HCT116 (cell line): ENCODE measurements at regions not wholly inside any gene's neighbourhood (a gene's known extent, or its start where the extent isn't known, plus 50 kb on each side); places are given as distances from the start of the nearest gene placed in this dataset.

Experiments used
- ATAC-seq: fragments of 200-7000 bp; cut with Tn5 transposase; 2 replicates; pipeline ENCODE4 v1.9.1; 2020; ENCODE audit warnings: mild to moderate bottlenecking, moderate library complexity
- BruUV-seq: library from RNA; stranded (reverse); fragments of 400-500 nt; replicated peaks from 2 replicates; lab custom pipeline; 2021; lab: Mats Ljungman, UMichigan
- CTCF ChIA-PET: fragments of 300-600 bp; sonication (Branson Sonifier 250); formaldehyde crosslinking; loops from one replicate; lab custom pipeline; 2021; ENCODE audit warnings: antibody characterized with exemption; lab: Charles Lee
- POLR2A ChIA-PET: fragments of 300-600, 350-600 bp; sonication (Branson Sonifier 250); formaldehyde crosslinking; loops from one replicate; lab custom pipeline; 2021; ENCODE audit warnings: antibody characterized with exemption; lab: Charles Lee
- RAD21 ChIA-PET, 2 experiments: fragments of 300-600 bp; sonication (Branson Sonifier 250); formaldehyde crosslinking; loops; one replicate each; lab custom pipeline; 2023; ENCODE audit warnings: low total read pairs in 2 of 2; ENCODE audit not compliant: uncharacterized antibody in 2 of 2, unreplicated experiment in 2 of 2, low non-redundant PET in 1 of 2; lab: Charles Lee
- DNase-seq: peaks from one replicate; pipeline ENCODE4 v3.0.0-alpha.2; 2010; ENCODE audit warnings: low read depth, low spot score
- H2AFZ ChIP-seq: fragments of 200-600 bp; shearing (Covaris generic), sonication (generic); 2 replicates; pipeline ENCODE4 v1.6.1; 2017; ENCODE audit warnings: low read depth, mixed run types, mixed read lengths, antibody characterized with exemption, low read length; ENCODE audit not compliant: poor library complexity, severe bottlenecking
- H3K27ac ChIP-seq: 2 replicates; pipeline ENCODE4 v1.5.1; 2012; ENCODE audit warnings: low read depth, low read length
- H3K27me3 ChIP-seq: fragments of 200-600 bp; sonication (generic); 2 replicates; pipeline ENCODE4 v1.6.1; 2016; ENCODE audit warnings: mixed run types, low read length, mixed read lengths; ENCODE audit not compliant: insufficient read depth
- H3K36me3 ChIP-seq, 2 experiments: fragments of 200-500 bp in 1 of 2; fragments of 200-600 bp in 1 of 2; sonication (Bioruptor generic) in 1 of 2; sonication (generic) in 1 of 2; 2 replicates each; pipeline versions ENCODE4 v1.5.1 to v1.6.1; 2014 to 2016; ENCODE audit warnings: low read length in 2 of 2, inconsistent platforms in 1 of 2, mixed read lengths in 1 of 2, mixed run types in 1 of 2; ENCODE audit not compliant: insufficient read depth in 2 of 2, control insufficient read depth in 1 of 2
- H3K4me1 ChIP-seq, 2 experiments: fragments of 200-600 bp in 1 of 2; sonication (generic) in 1 of 2; 2 replicates each; pipeline versions ENCODE4 v1.5.1 to v1.6.1; 2012 to 2017; ENCODE audit warnings: low read length in 2 of 2, inconsistent platforms in 1 of 2, mild to moderate bottlenecking in 1 of 2, mixed read lengths in 1 of 2, mixed run types in 1 of 2, moderate library complexity in 1 of 2; ENCODE audit not compliant: insufficient read depth in 2 of 2, control insufficient read depth in 1 of 2
- H3K4me2 ChIP-seq: fragments of 200-600 bp; sonication (generic); 2 replicates; pipeline ENCODE4 v1.6.1; 2017; ENCODE audit warnings: mixed run types, low read length, mixed read lengths
- H3K4me3 ChIP-seq, 2 experiments: fragments of 200-600 bp in 1 of 2; sonication (generic) in 1 of 2; replicated peaks in 1 of 2; 2 replicates each; pipeline ENCODE4 v1.5.1; 2011 to 2016; ENCODE audit warnings: low read length in 2 of 2, control low read depth in 1 of 2, low read depth in 1 of 2, mild to moderate bottlenecking in 1 of 2, mixed read lengths in 1 of 2, mixed run types in 1 of 2
- H3K79me2 ChIP-seq: fragments of 200-600 bp; sonication (generic); 2 replicates; pipeline ENCODE4 v1.6.1; 2017; ENCODE audit warnings: mild to moderate bottlenecking, mixed run types, low read length, moderate library complexity, mixed read lengths; ENCODE audit not compliant: insufficient read depth
- H3K9ac ChIP-seq: fragments of 200-600 bp; sonication (generic); 2 replicates; pipeline ENCODE4 v1.6.1; 2016; ENCODE audit warnings: low read length, mixed read lengths
- H3K9me2 ChIP-seq: fragments of 200-600 bp; sonication (generic), shearing (Covaris generic); 2 replicates; pipeline ENCODE4 v1.6.1; 2017; ENCODE audit warnings: mixed run types, mild to moderate bottlenecking, moderate library complexity; ENCODE audit not compliant: insufficient read depth
- H3K9me3 ChIP-seq, 2 experiments: fragments of 200-500 bp in 1 of 2; fragments of 200-600 bp in 1 of 2; sonication (Bioruptor generic) in 1 of 2; sonication (generic) in 1 of 2; 2 replicates each; pipeline ENCODE4 v1.6.1; 2014 to 2017; ENCODE audit warnings: low read length in 2 of 2, mixed read lengths in 2 of 2, inconsistent platforms in 1 of 2, low read depth in 1 of 2, mild to moderate bottlenecking in 1 of 2, mixed run types in 1 of 2, moderate library complexity in 1 of 2; ENCODE audit not compliant: control insufficient read depth in 1 of 2, insufficient read depth in 1 of 2
- H4K20me1 ChIP-seq: fragments of 200-600 bp; sonication (generic), shearing (Covaris generic); 2 replicates; pipeline ENCODE4 v1.6.1; 2017; ENCODE audit warnings: mixed run types, mild to moderate bottlenecking, moderate library complexity; ENCODE audit not compliant: insufficient read depth
- CBX3 ChIP-seq: IDR thresholded peaks from 2 replicates; pipeline ENCODE4 v1.6.1; 2012; ENCODE audit warnings: low read depth
- CEBPB ChIP-seq: IDR thresholded peaks from 2 replicates; pipeline ENCODE4 v1.6.1; 2012; ENCODE audit warnings: low read depth
- EGR1 ChIP-seq: IDR thresholded peaks from 2 replicates; pipeline ENCODE4 v1.6.1; 2012; ENCODE audit warnings: low read depth
- ELF1 ChIP-seq: IDR thresholded peaks from 2 replicates; pipeline ENCODE4 v1.6.1; 2012; ENCODE audit warnings: low read depth, borderline replicate concordance
- EZH2 ChIP-seq: fragments of 200-600 bp; sonication (generic); IDR thresholded peaks from 2 replicates; pipeline ENCODE4 v1.6.1; 2017; ENCODE audit warnings: antibody characterized with exemption, mixed run types
- EZH2phosphoT487 ChIP-seq: fragments of 200-600 bp; IDR thresholded peaks from 2 replicates; pipeline ENCODE4 v1.6.1; 2018; ENCODE audit warnings: antibody characterized with exemption, borderline replicate concordance
- FOSL1 ChIP-seq: IDR thresholded peaks from 2 replicates; pipeline ENCODE4 v1.6.1; 2012; ENCODE audit warnings: low read depth
- JUND ChIP-seq: IDR thresholded peaks from 2 replicates; pipeline ENCODE4 v1.6.1; 2012
- POLR2A ChIP-seq: IDR thresholded peaks from 2 replicates; pipeline ENCODE4 v1.7.0; 2011; ENCODE audit warnings: borderline replicate concordance; ENCODE audit not compliant: insufficient read depth, insufficient read length; ENCODE audit errors: extremely low read depth
- POLR2AphosphoS5 ChIP-seq: IDR thresholded peaks from 2 replicates; pipeline ENCODE4 v1.6.1; 2011; ENCODE audit warnings: mild to moderate bottlenecking, low read depth, low read length, moderate library complexity
- RAD21 ChIP-seq: IDR thresholded peaks from 2 replicates; pipeline ENCODE4 v1.6.1; 2012; ENCODE audit warnings: low read depth, mild to moderate bottlenecking
- SIN3A ChIP-seq: IDR thresholded peaks from 2 replicates; pipeline ENCODE4 v1.6.1; 2012; ENCODE audit warnings: low read depth
- SP1 ChIP-seq: IDR thresholded peaks from 2 replicates; pipeline ENCODE4 v1.6.1; 2012; ENCODE audit warnings: low read depth
- SRF ChIP-seq: IDR thresholded peaks from 2 replicates; pipeline ENCODE4 v1.6.1; 2012; ENCODE audit warnings: low read depth
- YY1 ChIP-seq: IDR thresholded peaks from 2 replicates; pipeline ENCODE4 v1.6.1; 2011; ENCODE audit warnings: low read length, low read depth, moderate library complexity, mild to moderate bottlenecking; ENCODE audit not compliant: insufficient replicate concordance; ENCODE audit errors: extremely low read depth
- ZNF274 ChIP-seq: fragments of 200-500 bp; sonication (Bioruptor generic); IDR thresholded peaks from 2 replicates; pipeline ENCODE4 v1.6.1; 2014; ENCODE audit warnings: mild to moderate bottlenecking, low read depth, low read length, inconsistent platforms
- intact Hi-C: fragments of 100-400 bp; cut with micrococcal nuclease; formaldehyde crosslinking; loops from 2 replicates; pipeline ENCODE4 v1.10.0; 2022
- TF ChIP-seq, protein P1 (sequence below): IDR thresholded peaks from 2 replicates; pipeline ENCODE4 v1.6.1; 2012
- TF ChIP-seq, protein P2 (sequence below), 3 experiments: fragments of 200-600 bp in 1 of 3; sonication (generic) in 1 of 3; IDR thresholded peaks in 2 of 3; conservative IDR thresholded peaks in 1 of 3; 2 replicates each; pipeline ENCODE4 v1.5.1; 2012 to 2017; ENCODE audit warnings: low read depth in 2 of 3, low read length in 2 of 3, antibody characterized with exemption in 1 of 3, borderline replicate concordance in 1 of 3, control low read depth in 1 of 3, mild to moderate bottlenecking in 1 of 3, mixed read lengths in 1 of 3, mixed run types in 1 of 3, moderate library complexity in 1 of 3; ENCODE audit not compliant: insufficient read depth in 1 of 3
- TF ChIP-seq, protein P3 (sequence below): IDR thresholded peaks from 2 replicates; pipeline ENCODE4 v1.6.1; 2012

DNA sequence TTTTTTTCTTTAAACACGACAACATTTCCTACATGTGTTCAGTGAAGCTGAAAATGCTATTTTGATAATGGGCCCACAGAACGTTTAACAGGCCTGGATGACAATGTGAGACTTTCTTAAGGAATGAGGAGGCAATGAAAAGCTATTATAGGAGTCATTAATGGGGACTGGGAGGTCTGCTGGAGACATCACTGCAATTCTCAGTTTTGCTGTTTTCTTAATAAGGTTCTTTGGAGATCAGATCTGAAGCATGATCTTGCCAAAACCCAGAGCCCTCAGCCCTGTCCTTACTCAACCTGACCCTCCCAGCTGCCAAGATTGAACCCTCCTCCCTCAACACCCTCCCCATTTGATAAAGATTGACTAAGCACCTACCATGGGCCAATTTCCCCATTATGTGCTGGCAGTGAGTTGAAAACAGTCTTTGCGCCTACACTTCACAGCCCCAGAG is 353.1 kb downstream of the MAFB start:
- H4K20me1 ChIP-seq, result no peaks in the 10 kb centered on the region
- H3K27me3 ChIP-seq, result 0 out of 2 replicates have a peak, but pooled peaks cover 3% of the 10 kb centered on the region
- H3K4me2 ChIP-seq, result no peak overlapping the region
- no TSS peak for BruUV-seq
- H3K9me3 ChIP-seq, result no peaks in the 10 kb centered on the region
- ATAC-seq (no peak), DNase-seq (no peak)
- ChIA-PET CTCF (no interaction called here), RAD21 (no interaction called here), POLR2A (no interaction called here)
- H3K9me2 ChIP-seq, result no peaks in the 10 kb centered on the region
- no peak overlapping the region for H3K4me3 ChIP-seq
- H3K27ac ChIP-seq, result no peak overlapping the region
- intact Hi-C loops, result no loop called here
- no peaks in the 10 kb centered on the region for H3K4me1 ChIP-seq
- H3K79me2 ChIP-seq, result no peaks in the 10 kb centered on the region
- no peaks in the 10 kb centered on the region for H3K36me3 ChIP-seq
- H3K9ac ChIP-seq, result no peak overlapping the region
- no peak overlapping the region for H2AFZ ChIP-seq
- no peak for TF ChIP-seq POLR2A
- no peak for TF ChIP-seq JUND
- TF ChIP-seq SIN3A, result no peak
- TF ChIP-seq EGR1, result no peak
- TF ChIP-seq, protein P1, sequence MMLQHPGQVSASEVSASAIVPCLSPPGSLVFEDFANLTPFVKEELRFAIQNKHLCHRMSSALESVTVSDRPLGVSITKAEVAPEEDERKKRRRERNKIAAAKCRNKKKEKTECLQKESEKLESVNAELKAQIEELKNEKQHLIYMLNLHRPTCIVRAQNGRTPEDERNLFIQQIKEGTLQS, result no peak
- no peak for TF ChIP-seq RAD21
- TF ChIP-seq SP1, result no peak
- TF ChIP-seq, protein P2, sequence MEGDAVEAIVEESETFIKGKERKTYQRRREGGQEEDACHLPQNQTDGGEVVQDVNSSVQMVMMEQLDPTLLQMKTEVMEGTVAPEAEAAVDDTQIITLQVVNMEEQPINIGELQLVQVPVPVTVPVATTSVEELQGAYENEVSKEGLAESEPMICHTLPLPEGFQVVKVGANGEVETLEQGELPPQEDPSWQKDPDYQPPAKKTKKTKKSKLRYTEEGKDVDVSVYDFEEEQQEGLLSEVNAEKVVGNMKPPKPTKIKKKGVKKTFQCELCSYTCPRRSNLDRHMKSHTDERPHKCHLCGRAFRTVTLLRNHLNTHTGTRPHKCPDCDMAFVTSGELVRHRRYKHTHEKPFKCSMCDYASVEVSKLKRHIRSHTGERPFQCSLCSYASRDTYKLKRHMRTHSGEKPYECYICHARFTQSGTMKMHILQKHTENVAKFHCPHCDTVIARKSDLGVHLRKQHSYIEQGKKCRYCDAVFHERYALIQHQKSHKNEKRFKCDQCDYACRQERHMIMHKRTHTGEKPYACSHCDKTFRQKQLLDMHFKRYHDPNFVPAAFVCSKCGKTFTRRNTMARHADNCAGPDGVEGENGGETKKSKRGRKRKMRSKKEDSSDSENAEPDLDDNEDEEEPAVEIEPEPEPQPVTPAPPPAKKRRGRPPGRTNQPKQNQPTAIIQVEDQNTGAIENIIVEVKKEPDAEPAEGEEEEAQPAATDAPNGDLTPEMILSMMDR (IDR thresholded peaks at IDR 0.05 in 2 of 3, conservative IDR thresholded peaks at IDR 0.05 in 1 of 3; ENCODE audit: borderline replicate concordance in 1 of 3, insufficient read depth in 1 of 3, low read depth in 2 of 3, low read length in 2 of 3), result no peak
- no peak for TF ChIP-seq EZH2
- TF ChIP-seq SRF, result no peak
- no peak for TF ChIP-seq YY1
- TF ChIP-seq ELF1, result no peak
- no peak for TF ChIP-seq EZH2phosphoT487
- TF ChIP-seq, protein P3, sequence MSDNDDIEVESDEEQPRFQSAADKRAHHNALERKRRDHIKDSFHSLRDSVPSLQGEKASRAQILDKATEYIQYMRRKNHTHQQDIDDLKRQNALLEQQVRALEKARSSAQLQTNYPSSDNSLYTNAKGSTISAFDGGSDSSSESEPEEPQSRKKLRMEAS, result no peak
- no peak for TF ChIP-seq POLR2AphosphoS5
- TF ChIP-seq ZNF274, result no peak
- TF ChIP-seq CEBPB, result no peak
- TF ChIP-seq FOSL1, result no peak
- no peak for TF ChIP-seq CBX3
